ENCODE measurements at regions not wholly inside any gene's neighbourhood (a gene's known extent, or its start where the extent isn't known, plus 50 kb on each side); places are given as distances from the start of the nearest gene placed in this dataset.

DNA sequence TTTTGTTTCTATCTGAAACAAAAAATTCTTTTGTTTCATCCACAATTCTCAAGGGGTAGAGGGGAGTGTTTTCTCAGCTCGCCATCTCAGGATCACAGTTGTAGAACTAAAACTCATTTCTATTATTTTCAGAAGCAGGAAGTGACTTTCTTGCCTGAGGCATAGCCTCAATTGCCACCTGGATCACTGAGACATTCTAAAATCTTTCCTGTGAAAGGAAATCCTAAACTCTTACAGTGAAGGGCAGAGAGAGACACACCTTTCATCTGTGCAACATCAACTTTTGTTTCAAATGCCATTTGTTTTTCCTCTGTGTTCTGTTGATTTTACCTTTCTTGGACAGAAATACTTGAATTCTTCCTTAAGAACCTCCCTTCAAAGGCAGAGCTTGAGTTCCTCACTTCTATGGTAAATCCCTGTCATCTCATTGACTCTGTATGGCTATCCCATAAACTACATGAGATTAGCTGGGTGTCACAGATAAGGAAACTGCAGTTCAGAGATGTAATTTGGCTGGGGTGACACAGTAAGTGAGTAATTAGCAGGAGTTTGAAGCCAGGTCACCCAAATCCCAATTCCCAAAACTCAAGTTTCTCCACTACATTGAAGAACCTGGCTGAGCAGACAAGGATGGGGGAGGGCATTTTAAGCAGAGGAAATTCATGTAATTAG is 224.4 kb upstream of the HTR2A start:
- intact Hi-C loops (cut with DNase I): no loop called here
- ATAC-seq (no peak), DNase-seq (no peak)

- intact Hi-C loops (cut with DNase I): no loop called here
- DNase-seq (no peak), ATAC-seq (no peak)
Measured at GRCh38 chr13:47120282-47120681, 223.4 kb upstream of the HTR2A start.

- no peak for DNase-seq
- no peak for ATAC-seq
- intact Hi-C loops (cut with DNase I): no loop called here
Measured at GRCh38 chr13:47119575-47120235, 222.9 kb upstream of the HTR2A start.

GRCh38 chr13:47117268-47117667 is 220.4 kb upstream of the HTR2A start:
- no peak for DNase-seq
- ATAC-seq: no peak
- intact Hi-C loops (cut with DNase I): no loop called here

- DNase-seq: no peak
- intact Hi-C loops (cut with DNase I): no loop called here
- peak in 1 of 2 donors; percentile 52 for ATAC-seq
Measured at GRCh38 chr13:47114030-47114429, 217.2 kb upstream of the HTR2A start.

DNA sequence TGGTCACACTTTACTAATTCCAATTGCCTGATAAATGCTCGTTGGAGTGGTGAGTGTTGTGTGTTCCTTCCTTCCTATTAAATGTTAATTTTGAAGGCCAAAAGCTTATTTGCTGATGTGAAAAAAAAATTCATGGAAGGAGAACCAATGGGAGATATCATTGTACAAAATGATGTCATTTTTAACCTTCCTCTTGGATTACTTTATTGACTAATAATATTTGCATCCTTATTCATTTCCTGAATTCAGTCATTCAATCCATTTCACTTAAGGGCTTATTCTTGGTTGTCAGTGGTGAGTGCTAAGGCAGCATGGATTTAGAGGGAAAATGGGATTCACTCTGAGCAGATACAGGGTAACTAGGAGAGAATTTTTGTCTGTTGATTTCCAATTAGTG is 216.0 kb upstream of the HTR2A start:
- intact Hi-C loops (cut with DNase I): no loop called here
- DNase-seq (no peak), ATAC-seq (no peak)

DNA sequence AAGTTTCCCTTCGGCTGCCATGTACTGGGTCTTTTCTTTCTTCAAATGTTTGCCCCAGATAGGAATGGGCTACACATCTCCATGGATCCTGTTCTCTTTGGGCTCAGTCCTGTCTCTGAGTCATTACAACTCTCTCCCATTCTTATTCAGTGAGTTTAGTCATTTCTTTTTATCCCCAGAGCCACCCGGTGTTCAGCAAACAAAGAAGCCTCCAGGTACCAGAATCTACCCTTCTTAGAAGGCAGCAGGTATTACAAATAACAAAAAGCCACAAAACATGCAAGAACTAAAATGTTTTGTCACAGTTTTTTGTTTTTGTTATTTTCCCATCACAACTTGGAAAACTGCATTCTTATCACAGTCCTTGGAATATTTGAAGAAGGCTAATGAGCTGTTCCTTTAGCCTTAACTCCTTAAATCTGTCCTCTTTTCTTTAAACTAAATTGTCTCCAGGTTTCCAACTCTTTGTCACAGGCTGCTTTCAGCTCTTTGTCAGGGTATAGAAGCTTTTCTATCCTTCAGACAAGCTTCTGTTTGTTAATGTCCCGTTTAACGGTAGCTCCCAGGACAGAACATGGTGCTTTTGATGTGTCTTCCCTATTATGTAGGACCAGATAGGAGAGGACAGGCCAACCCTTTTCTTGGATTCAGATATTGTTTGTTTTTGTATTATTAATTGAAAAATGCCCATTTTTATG is 215.5 kb upstream of the HTR2A start:
- intact Hi-C loops (cut with DNase I): no loop called here

DNA sequence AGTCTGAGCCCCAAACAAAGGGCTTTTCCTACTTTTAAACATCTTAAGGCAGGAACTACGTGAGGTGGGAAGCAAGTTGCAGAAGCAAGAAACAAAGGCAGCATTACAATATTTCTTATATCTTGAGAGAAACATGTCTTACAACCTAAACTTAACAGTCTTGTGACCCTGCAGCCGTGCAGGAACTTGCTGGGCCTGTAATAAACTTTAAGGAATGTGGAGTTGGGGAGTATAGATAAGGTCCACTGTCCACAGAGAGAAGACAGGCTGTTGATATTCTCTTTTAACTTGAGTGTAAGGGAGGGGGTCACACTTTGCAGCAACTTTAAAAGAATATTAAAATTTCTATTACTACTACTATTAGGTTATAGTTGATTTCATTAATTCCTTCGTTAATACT is 214.6 kb upstream of the HTR2A start:
- intact Hi-C loops (cut with DNase I): no loop called here
- no peak for DNase-seq
- ATAC-seq: no peak

More for the DNA sequence above, 215.5 kb upstream of the HTR2A start:
- ATAC-seq (no peak), DNase-seq (no peak)

- ATAC-seq (no peak), DNase-seq (no peak)
- intact Hi-C loops (cut with DNase I): no loop called here
Measured at GRCh38 chr13:47110833-47111240, 214.0 kb upstream of the HTR2A start.

- intact Hi-C loops (cut with DNase I): no loop called here
- no peak for DNase-seq
- ATAC-seq: no peak
Measured at GRCh38 chr13:47110141-47110540, 213.3 kb upstream of the HTR2A start.

GRCh38 chr13:47109028-47109427 is 212.2 kb upstream of the HTR2A start:
- no peak for ATAC-seq
- intact Hi-C loops (cut with DNase I): no loop called here
- DNase-seq: no peak

DNA sequence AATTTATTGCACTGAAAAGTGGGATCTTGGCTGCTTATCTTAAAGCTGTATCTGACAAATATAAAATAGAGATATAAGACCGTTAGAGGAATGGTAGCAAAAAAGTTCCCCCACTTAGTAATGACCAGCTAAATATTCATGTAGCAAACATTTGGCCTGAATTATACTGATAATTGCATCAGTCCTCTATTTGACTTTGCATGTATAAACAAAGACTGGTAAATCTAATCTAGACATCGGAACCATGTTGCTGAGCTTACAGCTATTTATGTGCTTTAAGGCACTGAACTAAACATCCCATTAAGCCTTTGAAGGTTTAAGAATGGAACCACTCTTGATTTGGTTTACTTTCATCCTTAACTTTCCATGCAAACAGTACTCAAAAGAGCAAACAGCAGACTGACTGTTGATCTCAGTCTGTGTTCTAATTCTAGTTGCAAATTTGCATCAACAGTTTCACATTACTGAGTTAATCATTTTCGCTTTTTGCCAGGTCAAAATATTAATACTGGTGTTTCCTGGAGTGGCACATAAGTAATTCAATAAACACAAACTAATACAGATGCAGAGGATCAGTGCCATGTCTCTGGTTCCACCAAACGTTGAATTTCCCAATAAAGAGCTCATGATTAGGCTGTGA is 203.5 kb upstream of the HTR2A start:
- DNase-seq: no peak
- intact Hi-C loops (cut with DNase I): no loop called here
- no peak for ATAC-seq

DNA sequence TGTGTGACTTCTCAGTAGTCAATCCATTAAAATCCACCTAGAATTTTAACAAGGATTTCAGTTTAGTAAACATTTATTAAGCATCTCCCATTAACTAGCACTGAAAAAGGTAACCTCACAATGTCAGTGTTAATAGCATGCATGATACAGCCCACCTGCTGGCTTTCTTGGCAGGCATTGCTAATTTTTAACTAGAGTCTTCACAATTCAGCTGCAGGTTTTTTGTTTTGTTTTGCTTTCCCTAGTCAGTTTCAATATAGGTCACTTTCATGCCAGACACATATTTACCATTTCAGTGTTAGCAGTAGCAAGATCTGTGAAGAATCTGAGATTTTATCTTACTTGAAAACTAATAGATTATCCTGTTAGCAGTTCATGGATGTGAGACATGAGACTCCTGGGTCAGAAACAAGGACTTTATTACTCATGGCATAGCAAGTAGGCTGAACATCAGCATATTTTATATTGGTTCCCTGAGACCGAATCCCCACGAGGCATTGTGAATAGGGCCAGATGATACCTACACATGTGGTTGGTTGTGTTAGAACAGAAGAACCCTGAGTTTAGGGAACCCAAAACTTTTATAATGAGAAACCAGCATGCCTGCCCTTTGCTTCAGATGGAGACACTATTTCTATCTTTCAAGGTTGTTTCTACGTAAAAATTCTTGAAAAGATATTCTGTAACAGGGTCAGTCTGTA is 198.0 kb upstream of the HTR2A start:
- intact Hi-C loops (cut with DNase I): no loop called here
- no peak for DNase-seq
- ATAC-seq: no peak

- ATAC-seq: no peak
- intact Hi-C loops (cut with DNase I): no loop called here
Measured at GRCh38 chr13:47092202-47092601, 195.3 kb upstream of the HTR2A start.

DNA sequence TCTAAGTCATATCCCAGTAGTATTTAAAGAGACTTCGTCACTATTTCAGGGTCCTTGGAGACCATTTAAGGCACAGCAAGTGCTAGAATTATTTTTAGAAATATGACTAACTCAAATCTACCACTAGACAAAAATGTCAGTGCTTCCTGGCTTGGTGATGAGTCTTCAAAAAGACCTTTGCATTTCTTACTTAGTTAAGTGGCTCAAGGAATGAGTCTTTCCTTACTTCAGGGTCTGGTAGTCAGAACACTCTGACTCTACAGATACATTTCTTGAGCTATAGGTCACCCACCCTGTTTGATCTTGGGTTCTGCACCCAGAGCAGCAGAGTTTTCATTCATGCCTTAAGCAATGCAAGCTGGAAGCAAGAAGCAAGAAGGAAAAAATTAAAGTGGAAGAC is 191.0 kb upstream of the HTR2A start:
- intact Hi-C loops (cut with DNase I): no loop called here
- DNase-seq: no peak
- no peak for ATAC-seq

More at GRCh38 chr13:47092202-47092601, 195.3 kb upstream of the HTR2A start:
- DNase-seq: no peak

DNA sequence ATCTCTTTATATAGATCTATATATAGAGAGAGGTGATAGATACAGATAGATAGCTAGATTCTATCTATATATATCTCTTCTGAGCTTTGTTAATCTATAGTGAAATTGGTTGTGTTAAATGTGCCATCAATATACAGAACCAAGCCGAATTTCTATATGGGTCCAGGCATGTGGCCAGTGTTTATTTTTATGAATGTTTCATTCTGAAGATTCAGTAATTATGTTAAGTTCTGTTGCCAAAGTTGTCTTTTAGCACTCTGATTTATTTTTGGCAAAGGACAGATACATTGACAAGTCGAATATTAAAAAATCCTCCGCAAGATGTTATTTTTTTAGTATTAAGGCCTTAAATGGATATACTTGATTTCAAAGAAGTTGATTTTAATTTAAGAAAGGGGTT is 190.4 kb upstream of the HTR2A start:
- no peak for ATAC-seq
- no peak for DNase-seq
- intact Hi-C loops (cut with DNase I): no loop called here

GRCh38 chr13:47085346-47085745 is 188.5 kb upstream of the HTR2A start:
- DNase-seq (no peak), ATAC-seq (no peak)
- intact Hi-C loops (cut with DNase I): no loop called here

DNA sequence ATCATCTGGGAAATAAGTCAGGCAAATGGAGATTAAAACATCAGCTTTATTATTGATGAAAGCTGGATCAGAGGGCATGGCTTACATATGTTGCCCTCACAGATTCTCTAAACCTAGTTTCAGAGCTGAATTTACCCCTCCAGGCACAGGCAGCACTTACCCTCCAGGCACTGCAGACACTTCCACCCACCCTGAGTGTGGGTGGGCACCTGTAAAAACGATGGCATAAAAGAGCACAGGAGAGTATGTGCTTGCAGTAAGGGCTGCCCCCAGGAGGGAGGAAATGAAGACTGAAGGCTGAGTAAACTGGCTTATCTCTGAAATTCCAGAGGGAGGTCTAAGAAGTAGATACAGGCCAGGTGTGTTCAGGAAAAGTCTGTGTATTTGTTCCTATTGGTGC is 185.0 kb upstream of the HTR2A start:
- intact Hi-C loops (cut with DNase I): no loop called here
- ATAC-seq (no peak), DNase-seq (no peak)

DNA sequence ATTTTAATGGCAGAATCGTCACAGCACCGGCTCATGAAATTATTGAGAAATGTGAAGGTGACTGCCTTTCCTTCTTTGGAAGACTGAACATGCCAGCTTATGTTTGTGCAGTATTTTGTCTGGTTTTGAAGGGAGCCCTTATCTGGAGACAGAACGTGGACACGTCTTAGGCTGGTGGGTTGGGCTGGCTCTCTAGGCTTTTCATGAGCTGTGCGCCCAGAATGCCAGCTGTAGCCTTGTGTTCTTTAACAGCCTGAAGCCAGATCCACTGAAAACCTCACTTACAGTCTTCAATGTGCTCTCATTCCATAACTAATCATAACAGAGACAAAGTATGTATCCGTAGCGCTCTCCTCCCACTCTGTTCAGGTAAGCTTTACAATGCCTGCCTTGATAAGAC is 184.4 kb upstream of the HTR2A start:
- no peak for ATAC-seq
- intact Hi-C loops (cut with DNase I): no loop called here
- DNase-seq: no peak

DNA sequence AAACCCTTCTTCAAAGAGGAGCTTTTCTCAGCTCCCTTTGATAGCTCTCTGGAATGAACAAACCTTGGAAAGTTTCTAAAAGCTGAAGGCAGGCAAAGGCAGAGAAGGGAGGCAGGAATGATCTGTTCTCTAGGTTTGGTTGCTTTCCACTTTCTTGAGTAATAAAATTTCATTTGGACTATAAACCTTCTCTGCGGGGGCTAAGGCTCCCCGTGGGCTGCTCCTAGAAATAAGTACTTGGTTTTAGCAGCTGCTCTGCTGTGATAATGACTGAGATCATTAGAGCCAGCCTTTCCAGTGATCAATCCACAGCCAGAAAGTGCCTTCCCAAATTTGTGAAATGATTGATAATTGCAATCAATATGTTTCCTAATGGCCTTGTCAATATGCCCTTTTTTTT is 183.8 kb upstream of the HTR2A start:
- intact Hi-C loops (cut with DNase I): no loop called here
- DNase-seq: no peak

More for the DNA sequence above, 183.8 kb upstream of the HTR2A start:
- ATAC-seq: no peak

Measured in left cardiac atrium (tissue), 4 donors.